MM.1S (cell line): ENCODE measurements at regions not wholly inside any gene's neighbourhood (a gene's known extent, or its start where the extent isn't known, plus 50 kb on each side); places are given as distances from the start of the nearest gene placed in this dataset.

ENCODE experiments used
- DNase-seq: peaks from one replicate; pipeline ENCODE4 v3.0.0-alpha.2; 2015
- H2AFZ ChIP-seq: fragments of 300-600 bp; sonication (generic); 2 replicates; pipeline ENCODE4 v1.6.0; 2016; ENCODE audit warnings: antibody characterized with exemption, low read length
- H3F3A ChIP-seq: fragments of 300-600 bp; sonication (generic); 2 replicates; pipeline ENCODE4 v1.6.1; 2016; ENCODE audit warnings: mild to moderate bottlenecking, antibody characterized with exemption, low read length, moderate library complexity, mixed read lengths; ENCODE audit not compliant: insufficient read depth
- H3K27ac ChIP-seq: fragments of 300-600 bp; sonication (generic); 2 replicates; pipeline ENCODE4 v1.5.1; 2016; ENCODE audit warnings: mild to moderate bottlenecking, low read length
- H3K27me3 ChIP-seq: fragments of 300-600 bp; sonication (generic); replicated peaks from 2 replicates; pipeline ENCODE4 v1.6.0; 2016; ENCODE audit warnings: low read length; ENCODE audit not compliant: insufficient read depth
- H3K36me3 ChIP-seq: fragments of 300-600 bp; sonication (generic); replicated peaks from 2 replicates; pipeline ENCODE4 v1.6.1; 2016; ENCODE audit warnings: mild to moderate bottlenecking, low read length, mixed read lengths; ENCODE audit not compliant: insufficient read depth
- H3K4me1 ChIP-seq: fragments of 300-600 bp; sonication (generic); 2 replicates; pipeline ENCODE4 v1.6.1; 2016; ENCODE audit warnings: low read length, mixed read lengths
- H3K4me2 ChIP-seq: fragments of 300-600 bp; sonication (generic); 2 replicates; pipeline ENCODE4 v1.6.0; 2016; ENCODE audit warnings: low read depth, low read length
- H3K4me3 ChIP-seq: fragments of 300-600 bp; sonication (generic); 2 replicates; pipeline ENCODE4 v1.5.1; 2016; ENCODE audit warnings: low read length, mixed read lengths
- H3K79me2 ChIP-seq: fragments of 300-600 bp; sonication (generic); 2 replicates; pipeline ENCODE4 v1.6.1; 2016; ENCODE audit warnings: mixed run types, low read length, mixed read lengths
- H3K9ac ChIP-seq: fragments of 300-600 bp; sonication (generic); 2 replicates; pipeline ENCODE4 v1.6.1; 2016; ENCODE audit warnings: low read length, mixed read lengths
- H3K9me2 ChIP-seq: fragments of 300-600 bp; sonication (generic); replicated peaks from 2 replicates; pipeline ENCODE4 v1.6.1; 2016; ENCODE audit warnings: mild to moderate bottlenecking, low read length, mixed read lengths; ENCODE audit not compliant: insufficient read depth
- H3K9me3 ChIP-seq: fragments of 300-600 bp; sonication (generic); replicated peaks from 2 replicates; pipeline ENCODE4 v1.6.1; 2016; ENCODE audit warnings: mild to moderate bottlenecking, low read length, mixed read lengths; ENCODE audit not compliant: insufficient read depth
- H4K20me1 ChIP-seq: fragments of 300-600 bp; sonication (generic); 2 replicates; pipeline ENCODE4 v1.6.1; 2016; ENCODE audit warnings: mild to moderate bottlenecking, low read length, moderate library complexity, mixed read lengths; ENCODE audit not compliant: insufficient read depth
- EZH2 ChIP-seq: fragments of 300-600 bp; sonication (generic); optimal IDR thresholded peaks from 2 replicates; pipeline ENCODE3; 2017; ENCODE audit warnings: low read depth, mild to moderate bottlenecking, antibody characterized with exemption, low read length, mixed read lengths
- EZH2phosphoT487 ChIP-seq: fragments of 300-600 bp; sonication (generic); IDR thresholded peaks from 2 replicates; pipeline ENCODE4 v1.6.1; 2018; ENCODE audit warnings: antibody characterized with exemption, low read length
- TF ChIP-seq, protein P1 (sequence below): fragments of 300-600 bp; sonication (generic); IDR thresholded peaks from 2 replicates; pipeline ENCODE4 v1.5.1; 2016; ENCODE audit warnings: antibody characterized with exemption, low read length, mixed read lengths

DNA sequence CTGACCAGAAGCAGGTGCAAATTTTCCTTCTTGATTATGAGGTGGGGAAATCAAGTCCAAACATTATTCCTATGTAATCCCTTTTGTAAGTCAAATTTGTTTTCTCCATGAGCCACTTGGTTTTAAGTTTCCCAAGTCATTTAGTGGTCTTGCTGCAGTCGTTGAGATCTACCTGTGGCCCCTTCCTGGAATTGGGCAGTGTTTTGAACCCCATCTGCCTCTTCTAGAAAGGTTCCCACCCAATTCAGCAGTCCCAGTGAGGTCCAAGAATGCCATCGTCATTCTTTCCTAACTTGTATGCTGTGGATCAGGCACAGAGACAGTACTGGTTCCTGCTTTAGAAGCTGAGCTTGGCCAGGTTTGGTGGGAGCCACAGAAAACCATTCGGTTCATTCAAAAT lies 77.8 kb upstream of the GNAZ start:
- no peak for DNase-seq
- no peaks in the 10 kb centered on the region for H3K27me3 ChIP-seq
- H3K4me2 ChIP-seq, result no peak overlapping the region
- no peaks in the 10 kb centered on the region for H3K36me3 ChIP-seq
- H3K4me1 ChIP-seq, result peaks cover 51% of the 10 kb centered on the region
- no peak overlapping the region for H2AFZ ChIP-seq
- H3K4me3 ChIP-seq, result no peak overlapping the region
- H3K9me2 ChIP-seq, result no peaks in the 10 kb centered on the region
- H3K9me3 ChIP-seq, result no peaks in the 10 kb centered on the region
- no peaks in the 10 kb centered on the region for H3K79me2 ChIP-seq
- TF ChIP-seq EZH2phosphoT487 (no peak), EZH2 (no peak)
- TF ChIP-seq, protein P1, sequence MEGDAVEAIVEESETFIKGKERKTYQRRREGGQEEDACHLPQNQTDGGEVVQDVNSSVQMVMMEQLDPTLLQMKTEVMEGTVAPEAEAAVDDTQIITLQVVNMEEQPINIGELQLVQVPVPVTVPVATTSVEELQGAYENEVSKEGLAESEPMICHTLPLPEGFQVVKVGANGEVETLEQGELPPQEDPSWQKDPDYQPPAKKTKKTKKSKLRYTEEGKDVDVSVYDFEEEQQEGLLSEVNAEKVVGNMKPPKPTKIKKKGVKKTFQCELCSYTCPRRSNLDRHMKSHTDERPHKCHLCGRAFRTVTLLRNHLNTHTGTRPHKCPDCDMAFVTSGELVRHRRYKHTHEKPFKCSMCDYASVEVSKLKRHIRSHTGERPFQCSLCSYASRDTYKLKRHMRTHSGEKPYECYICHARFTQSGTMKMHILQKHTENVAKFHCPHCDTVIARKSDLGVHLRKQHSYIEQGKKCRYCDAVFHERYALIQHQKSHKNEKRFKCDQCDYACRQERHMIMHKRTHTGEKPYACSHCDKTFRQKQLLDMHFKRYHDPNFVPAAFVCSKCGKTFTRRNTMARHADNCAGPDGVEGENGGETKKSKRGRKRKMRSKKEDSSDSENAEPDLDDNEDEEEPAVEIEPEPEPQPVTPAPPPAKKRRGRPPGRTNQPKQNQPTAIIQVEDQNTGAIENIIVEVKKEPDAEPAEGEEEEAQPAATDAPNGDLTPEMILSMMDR, result no peak
- no peaks in the 10 kb centered on the region for H4K20me1 ChIP-seq
- H3K27ac ChIP-seq, result no peak overlapping the region
- peaks cover 38% of the 10 kb centered on the region for H3F3A ChIP-seq
- no peak overlapping the region for H3K9ac ChIP-seq

GRCh38 chr22:22993184-22993583 lies 77.1 kb upstream of the GNAZ start:
- Histone ChIP-seq H3K9ac (no peak overlapping the region), H3K27ac (no peak overlapping the region), H3F3A (peaks cover 32% of the 10 kb centered on the region), H3K27me3 (no peaks in the 10 kb centered on the region), H4K20me1 (no peaks in the 10 kb centered on the region), H3K9me2 (no peaks in the 10 kb centered on the region), H3K79me2 (no peaks in the 10 kb centered on the region), H3K9me3 (no peaks in the 10 kb centered on the region), H2AFZ (no peak overlapping the region), H3K4me1 (peaks cover 48% of the 10 kb centered on the region), H3K4me2 (no peak overlapping the region), H3K4me3 (no peak overlapping the region), H3K36me3 (no peaks in the 10 kb centered on the region)
- TF ChIP-seq, protein P1, result no peak
- TF ChIP-seq EZH2phosphoT487, result no peak
- no peak for TF ChIP-seq EZH2
- no peak for DNase-seq

DNA sequence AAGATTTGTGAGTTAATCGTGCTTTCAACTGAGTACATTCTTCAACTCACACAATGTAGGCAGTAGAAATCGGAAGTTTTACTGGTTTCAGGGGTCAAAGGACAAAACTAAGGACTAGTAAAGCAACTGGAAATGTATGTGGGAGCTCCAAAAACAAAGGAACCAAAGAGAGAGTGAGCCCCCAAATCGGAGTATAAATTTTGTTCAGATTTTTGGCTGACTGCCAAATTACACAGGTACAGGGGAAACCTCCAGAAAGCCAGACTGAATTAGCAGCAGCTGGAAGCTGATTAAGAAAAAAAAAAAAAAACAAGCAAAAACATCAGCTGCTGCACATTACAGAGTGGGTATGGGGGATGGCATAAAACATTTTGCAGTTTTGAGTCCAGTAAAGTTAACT lies 75.2 kb upstream of the GNAZ start:
- Histone ChIP-seq H4K20me1 (no peaks in the 10 kb centered on the region), H3F3A (peaks cover 18% of the 10 kb centered on the region), H3K9me2 (no peaks in the 10 kb centered on the region), H3K79me2 (no peaks in the 10 kb centered on the region), H3K4me1 (peaks cover 30% of the 10 kb centered on the region), H3K27ac (peak overlapping the region; percentile 75), H3K9ac (peak overlapping the region; percentile 43; the same call in 1 of the 2 replicates), H3K4me3 (peak overlapping the region; percentile 19; the same call in 1 of the 2 replicates), H3K9me3 (no peaks in the 10 kb centered on the region), H3K4me2 (peak overlapping the region; percentile 68), H2AFZ (peak overlapping the region; percentile 58), H3K36me3 (no peaks in the 10 kb centered on the region), H3K27me3 (no peaks in the 10 kb centered on the region)
- no peak for TF ChIP-seq EZH2
- TF ChIP-seq EZH2phosphoT487, result no peak
- TF ChIP-seq, protein P1, result no peak
- peak; percentile 74 for DNase-seq
